ENCODE measurements at regions not wholly inside any gene's neighbourhood (a gene's known extent, or its start where the extent isn't known, plus 50 kb on each side); places are given as distances from the start of the nearest gene placed in this dataset.

DNA sequence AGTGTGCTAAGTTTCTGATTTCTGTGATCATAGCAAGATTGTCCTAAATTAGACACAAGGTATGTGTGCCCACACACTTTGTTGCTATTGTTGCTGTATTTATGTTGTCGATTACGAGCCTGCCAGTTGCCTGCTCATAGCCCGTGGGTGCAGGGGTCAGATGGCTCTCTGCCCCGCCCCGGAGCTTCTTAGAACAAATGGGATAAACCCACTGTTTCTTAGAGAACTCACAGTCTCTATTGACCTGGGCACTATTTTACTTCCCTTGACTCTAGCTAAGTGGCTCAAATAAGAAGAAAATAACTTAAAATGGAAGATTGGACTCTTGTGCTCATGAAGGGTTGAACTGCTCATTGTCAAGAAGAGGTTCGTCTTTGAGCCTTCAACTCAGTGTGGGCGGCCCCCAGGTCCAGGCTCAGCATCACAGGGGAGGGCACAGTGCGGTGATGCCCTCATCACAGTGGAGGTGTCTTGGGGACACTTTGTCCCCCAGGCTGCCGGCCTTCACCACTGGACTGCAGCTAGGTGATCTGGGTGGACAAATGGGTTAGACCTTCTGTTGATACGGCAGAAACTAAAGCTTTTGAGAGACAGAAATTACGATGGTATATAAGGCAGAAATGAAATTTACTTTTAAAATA, 155.5 kb downstream of the TENT4A start:
- Histone ChIP-seq H4K5ac (ENCODE audit: insufficient read length, low read depth, low read length) (no peak overlapping the region), H3K23me2 (ENCODE audit: insufficient read length, low read depth, low read length, poor library complexity, severe bottlenecking) (no peaks in the 10 kb centered on the region), H3K27ac (ENCODE audit: insufficient read length, low read depth, low read length) (no peak overlapping the region), H3T11ph (ENCODE audit: low read length) (no peak overlapping the region), H3K56ac (ENCODE audit: insufficient read length, low read depth, low read length) (no peak overlapping the region), H3K4me2 (ENCODE audit: insufficient read depth, insufficient read length, low read length) (no peak overlapping the region), H4K20me1 (ENCODE audit: control insufficient read depth, insufficient read depth, insufficient read length) (no peaks in the 10 kb centered on the region), H3K18ac (ENCODE audit: insufficient read length, low read depth, low read length) (no peak overlapping the region), H2BK15ac (ENCODE audit: low read depth, low read length) (no peak overlapping the region), H3K23ac (ENCODE audit: insufficient read length, low read depth, low read length) (no peak overlapping the region), H4K91ac (ENCODE audit: insufficient read length, low read depth, low read length) (no peak overlapping the region), H3K27me3 (ENCODE audit: insufficient read depth, low read length) (no peaks in the 10 kb centered on the region), H2AFZ (ENCODE audit: low read length) (no peak overlapping the region), H3K9me3 (ENCODE audit: control insufficient read depth, low read depth, low read length) (no peaks in the 10 kb centered on the region), H2BK20ac (ENCODE audit: low read depth, low read length, poor library complexity, severe bottlenecking) (no peak overlapping the region), H3K4me1 (ENCODE audit: insufficient read depth, low read length) (no peaks in the 10 kb centered on the region), H3K9ac (ENCODE audit: extremely low read depth, insufficient read length, low read length) (no peak overlapping the region), H2BK5ac (ENCODE audit: insufficient read length, low read length) (no peak overlapping the region), H3K79me2 (ENCODE audit: insufficient read depth, low read length) (no peaks in the 10 kb centered on the region), H2BK120ac (ENCODE audit: low read depth, low read length, poor library complexity, severe bottlenecking) (no peak overlapping the region), H3K79me1 (ENCODE audit: insufficient read depth, low read depth, low read length, poor library complexity, severe bottlenecking) (no peaks in the 10 kb centered on the region), H3K4ac (ENCODE audit: low read depth, low read length) (no peak overlapping the region), H2BK12ac (ENCODE audit: insufficient read length, low read depth, low read length) (no peak overlapping the region), H4K8ac (replicated peaks; ENCODE audit: insufficient read length, low read depth, low read length) (no peak overlapping the region), H2AK5ac (ENCODE audit: insufficient read length, low read length) (no peak overlapping the region), H3K14ac (ENCODE audit: insufficient read depth, low read length) (no peak overlapping the region)
- peaks cover 6 to 7% of the 10 kb centered on the region in 2 experiments; a peak in 4 of 5 replicates for H3K9me3 Mint-ChIP-seq
- no peak overlapping the region for H3K27ac Mint-ChIP-seq
- DNase-seq: no peak
- no CpG with 5 or more reads among the region's 11 CpGs for WGBS (ENCODE audit: extremely low coverage, insufficient read length, low lambda C conversion rate)
- H3K27me3 Mint-ChIP-seq (ENCODE audit: low read depth): peaks cover 6% of the 10 kb centered on the region; the same call in 1 of the 2 replicates
- H3K36me3 Mint-ChIP-seq (ENCODE audit: insufficient read depth in 1 of 3, low read depth in 3 of 3): peaks cover 0 to 4% (median 0%) of the 10 kb centered on the region in 3 experiments; a peak in 1 of 7 replicates
- H3K4me3 Mint-ChIP-seq: no peak overlapping the region
- no peaks in the 10 kb centered on the region for H3K4me1 Mint-ChIP-seq
- TF ChIP-seq, protein P1, sequence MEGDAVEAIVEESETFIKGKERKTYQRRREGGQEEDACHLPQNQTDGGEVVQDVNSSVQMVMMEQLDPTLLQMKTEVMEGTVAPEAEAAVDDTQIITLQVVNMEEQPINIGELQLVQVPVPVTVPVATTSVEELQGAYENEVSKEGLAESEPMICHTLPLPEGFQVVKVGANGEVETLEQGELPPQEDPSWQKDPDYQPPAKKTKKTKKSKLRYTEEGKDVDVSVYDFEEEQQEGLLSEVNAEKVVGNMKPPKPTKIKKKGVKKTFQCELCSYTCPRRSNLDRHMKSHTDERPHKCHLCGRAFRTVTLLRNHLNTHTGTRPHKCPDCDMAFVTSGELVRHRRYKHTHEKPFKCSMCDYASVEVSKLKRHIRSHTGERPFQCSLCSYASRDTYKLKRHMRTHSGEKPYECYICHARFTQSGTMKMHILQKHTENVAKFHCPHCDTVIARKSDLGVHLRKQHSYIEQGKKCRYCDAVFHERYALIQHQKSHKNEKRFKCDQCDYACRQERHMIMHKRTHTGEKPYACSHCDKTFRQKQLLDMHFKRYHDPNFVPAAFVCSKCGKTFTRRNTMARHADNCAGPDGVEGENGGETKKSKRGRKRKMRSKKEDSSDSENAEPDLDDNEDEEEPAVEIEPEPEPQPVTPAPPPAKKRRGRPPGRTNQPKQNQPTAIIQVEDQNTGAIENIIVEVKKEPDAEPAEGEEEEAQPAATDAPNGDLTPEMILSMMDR (conservative IDR thresholded peaks at IDR 0.05): no peak

Measured in H9 (cell line).